HG03159 (cell line): ENCODE measurements at regions not wholly inside any gene's neighbourhood (a gene's known extent, or its start where the extent isn't known, plus 50 kb on each side); places are given as distances from the start of the nearest gene placed in this dataset.
"Not testable (repeated sequence)": the region's sequence is repeated elsewhere in the genome, so short reads cannot be mapped to it uniquely, and the experiment has no call there.

Experiments
- ATAC-seq: cut with Tn5 transposase; IDR thresholded peaks from one replicate; pipeline ENCODE4 v1.9.1; 2021; ENCODE audit warnings: mild to moderate bottlenecking, moderate library complexity; ENCODE audit not compliant: unreplicated experiment

DNA sequence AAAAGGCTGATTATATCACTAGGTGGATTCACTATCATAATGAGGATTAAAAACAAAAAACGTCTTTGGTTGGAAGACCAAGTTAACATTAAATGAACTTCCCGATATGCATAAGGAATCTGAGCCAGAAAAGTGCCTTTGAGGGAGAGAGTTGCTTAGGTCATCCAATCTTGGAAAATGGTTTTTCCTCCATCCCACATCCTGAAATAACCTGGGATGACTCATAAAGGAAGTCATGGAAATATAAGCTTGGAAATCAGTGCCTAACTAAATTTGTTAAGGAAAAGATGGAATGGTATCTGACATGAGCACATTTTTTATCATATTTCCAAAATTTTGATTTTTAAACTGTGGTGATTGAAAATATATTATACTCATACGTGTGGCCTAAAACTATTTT is 66.0 kb downstream of the KBTBD8 start:
- no peak for ATAC-seq

- peak; percentile 83 for ATAC-seq
These were observed 69.1 kb downstream of the KBTBD8 start for GRCh38 chr3:67067251-67067650.

DNA sequence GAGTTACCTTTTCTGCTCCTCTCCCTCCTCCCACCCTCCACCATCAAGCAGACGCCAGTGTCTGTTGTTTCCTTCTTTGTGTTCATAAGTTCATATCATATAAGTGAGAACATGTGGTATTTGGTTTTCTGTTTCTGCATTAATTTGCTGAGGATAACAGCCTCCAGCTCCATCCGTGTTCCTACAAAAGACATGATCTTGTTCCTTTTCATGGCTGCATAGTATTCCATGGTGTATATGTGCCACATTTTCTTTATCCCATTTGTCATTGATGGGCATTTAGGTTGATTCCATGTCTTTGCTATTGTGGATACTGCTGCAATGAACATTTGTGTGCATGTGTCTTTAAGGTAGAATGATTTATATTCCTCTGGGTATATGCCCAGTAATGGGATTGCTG is 74.5 kb downstream of the KBTBD8 start:
- not testable (repeated sequence) for ATAC-seq

DNA sequence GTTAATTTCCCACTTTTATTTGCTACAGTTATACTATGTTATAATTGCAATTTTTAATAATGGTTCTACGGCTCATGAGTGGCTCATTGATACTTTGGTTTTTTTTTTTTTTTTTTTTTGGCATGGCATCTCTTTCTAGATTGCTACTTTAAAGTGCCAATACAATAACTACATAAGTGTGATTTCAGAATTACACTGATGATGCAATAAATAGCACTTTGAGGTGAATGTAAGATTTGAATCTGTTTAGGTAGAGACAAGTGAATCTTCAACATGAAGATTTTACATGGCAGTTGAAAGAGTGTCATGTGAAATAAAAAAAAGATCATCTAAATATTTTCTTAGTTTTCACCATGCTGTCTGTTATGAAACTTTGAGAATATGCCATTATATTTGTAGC is 75.7 kb downstream of the KBTBD8 start:
- ATAC-seq = no peak

DNA sequence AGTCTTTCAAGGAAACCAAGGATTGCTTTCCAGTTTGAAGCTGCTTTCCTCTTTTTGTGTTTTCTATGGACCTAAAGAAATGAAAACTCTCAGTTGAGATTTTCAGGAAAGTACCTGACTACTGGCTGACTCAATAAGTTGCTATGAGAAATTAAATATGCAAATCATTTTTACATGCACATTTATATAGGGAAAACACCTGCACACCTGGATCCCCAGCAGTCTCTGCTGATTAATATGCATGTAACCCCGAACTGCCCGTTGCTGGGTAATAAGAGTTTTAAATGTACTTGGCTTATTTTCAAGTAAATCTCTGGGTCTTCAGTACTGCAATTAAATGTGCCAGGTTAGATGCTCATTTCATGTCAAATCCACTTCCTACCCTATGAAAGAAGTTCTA is 77.2 kb downstream of the KBTBD8 start:
- no peak for ATAC-seq

DNA sequence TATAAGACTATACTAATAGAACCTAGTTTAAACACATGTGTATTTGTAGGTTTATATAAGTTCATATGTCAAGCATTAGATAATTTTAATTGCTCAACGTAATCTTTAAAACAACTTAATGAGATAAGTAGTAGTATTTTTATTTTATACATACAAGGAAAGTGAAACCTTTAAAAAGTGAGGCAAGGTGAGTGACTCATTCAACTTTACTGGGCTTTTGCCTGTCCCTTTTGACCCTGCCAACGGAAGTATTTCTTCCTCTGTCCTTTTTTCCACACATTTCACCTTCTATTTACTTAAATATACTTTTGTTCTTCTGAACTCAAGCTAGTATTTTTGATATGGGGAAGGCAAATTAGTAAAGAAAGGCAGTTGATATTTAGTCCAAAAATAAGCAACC is 78.5 kb downstream of the KBTBD8 start:
- no peak for ATAC-seq

DNA sequence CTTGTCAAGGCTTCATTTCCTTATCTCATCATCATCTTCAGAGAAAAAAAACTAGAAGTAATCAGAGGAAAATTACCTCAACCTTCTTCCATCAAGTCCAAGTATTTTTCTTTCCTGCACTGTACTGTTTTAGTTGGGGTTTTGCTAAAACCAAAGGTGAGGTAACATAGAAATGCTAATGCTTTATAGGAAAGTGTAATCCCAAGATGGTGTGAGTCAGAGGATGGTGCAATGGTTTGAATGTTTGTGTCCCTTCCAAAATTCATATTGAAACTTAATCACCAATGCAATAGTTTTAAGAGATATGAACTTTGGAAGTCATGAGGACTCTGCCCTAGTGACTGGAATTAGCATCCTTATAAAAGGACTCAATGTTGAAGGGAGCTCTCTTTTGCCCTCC is 79.5 kb downstream of the KBTBD8 start:
- no peak for ATAC-seq

DNA sequence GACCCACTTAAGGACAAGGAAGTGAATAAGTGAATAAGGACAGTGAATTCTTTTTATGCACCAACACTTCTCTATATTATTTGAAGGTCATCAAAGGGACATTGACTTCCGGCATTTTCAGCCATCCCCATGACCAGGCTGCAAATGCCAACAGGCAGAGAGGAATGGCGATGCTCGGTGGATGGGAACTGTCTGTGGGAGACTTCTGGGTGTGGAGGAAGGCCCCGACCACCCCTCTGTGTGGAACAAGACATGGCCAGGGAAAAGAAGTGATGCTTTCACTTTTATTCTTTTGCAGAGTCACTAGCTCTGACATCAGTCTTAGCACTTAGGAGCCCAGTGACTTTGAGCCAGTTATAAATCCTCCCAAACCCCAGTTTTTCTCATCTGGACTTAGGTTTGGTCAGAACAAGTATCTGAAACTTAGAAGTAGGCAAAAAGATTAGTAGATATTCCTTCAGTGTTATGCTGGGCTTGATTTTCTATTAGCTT is 84.5 kb downstream of the KBTBD8 start:
- no peak for ATAC-seq

- peak; percentile 80 for ATAC-seq
These were observed 85.2 kb downstream of the KBTBD8 start for GRCh38 chr3:67083277-67083676.

DNA sequence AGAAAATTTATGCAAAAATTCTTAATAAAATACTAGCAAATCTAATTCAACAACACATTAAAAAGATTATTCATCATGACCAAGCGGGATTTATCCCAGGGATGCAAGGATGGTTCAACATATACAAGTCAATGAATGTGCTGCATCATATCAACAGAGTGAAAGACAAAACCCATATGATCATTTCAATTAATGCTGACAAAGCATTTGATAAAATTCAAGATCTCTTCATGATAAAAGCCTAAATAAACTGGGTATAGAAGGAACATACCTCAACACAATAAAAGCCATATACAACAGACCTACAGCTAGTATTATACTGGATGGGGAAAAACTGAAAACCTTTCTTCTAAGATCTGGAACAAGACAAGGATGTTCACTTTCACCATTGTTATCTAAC is 89.7 kb downstream of the KBTBD8 start:
- no peak for ATAC-seq

DNA sequence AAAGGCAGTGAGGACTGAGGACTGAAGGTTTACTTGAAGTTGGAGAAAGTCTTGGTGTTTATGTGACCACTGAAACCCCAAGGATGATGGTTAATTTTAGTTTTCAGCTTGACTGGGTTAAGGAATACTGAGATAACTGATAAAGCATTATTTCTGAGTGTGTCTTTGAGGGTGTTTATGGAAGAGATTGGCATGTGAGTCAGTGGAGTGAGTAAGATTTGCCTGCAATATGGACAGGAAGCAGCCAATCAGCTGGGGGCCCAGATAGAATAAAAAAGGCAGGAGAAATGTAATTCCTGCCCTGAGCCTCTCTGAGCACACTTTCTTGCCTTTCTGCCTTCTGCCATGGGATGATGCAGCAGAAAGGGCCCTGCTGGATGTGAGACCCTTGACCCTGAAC is 92.4 kb downstream of the KBTBD8 start:
- ATAC-seq = no peak

GRCh38 chr3:67093305-67093704 is 95.2 kb downstream of the KBTBD8 start:
- no peak for ATAC-seq

GRCh38 chr3:67094167-67094566 is 96.1 kb downstream of the KBTBD8 start:
- no peak for ATAC-seq

DNA sequence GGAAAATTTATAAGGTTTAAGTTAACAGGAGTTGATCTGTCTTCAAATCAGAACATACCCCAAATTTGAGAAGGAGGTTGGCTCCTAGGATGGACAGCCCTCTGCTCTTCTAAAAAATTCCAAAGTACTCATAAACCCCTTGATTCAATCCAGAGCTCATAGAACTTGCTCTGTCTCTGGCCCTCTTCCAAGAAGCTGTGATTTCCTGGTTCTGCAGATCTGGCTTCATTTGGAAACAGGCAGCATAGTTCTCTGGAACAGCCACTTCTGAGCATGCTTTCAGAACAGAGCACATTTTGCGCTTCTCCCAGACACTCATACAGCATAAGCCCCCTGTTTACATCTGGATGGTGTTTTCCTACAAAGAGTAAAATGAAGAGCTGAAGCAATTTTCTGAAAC is 96.7 kb downstream of the KBTBD8 start:
- ATAC-seq = no peak

GRCh38 chr3:67104388-67104787 is 106.3 kb downstream of the KBTBD8 start:
- ATAC-seq = no peak

DNA sequence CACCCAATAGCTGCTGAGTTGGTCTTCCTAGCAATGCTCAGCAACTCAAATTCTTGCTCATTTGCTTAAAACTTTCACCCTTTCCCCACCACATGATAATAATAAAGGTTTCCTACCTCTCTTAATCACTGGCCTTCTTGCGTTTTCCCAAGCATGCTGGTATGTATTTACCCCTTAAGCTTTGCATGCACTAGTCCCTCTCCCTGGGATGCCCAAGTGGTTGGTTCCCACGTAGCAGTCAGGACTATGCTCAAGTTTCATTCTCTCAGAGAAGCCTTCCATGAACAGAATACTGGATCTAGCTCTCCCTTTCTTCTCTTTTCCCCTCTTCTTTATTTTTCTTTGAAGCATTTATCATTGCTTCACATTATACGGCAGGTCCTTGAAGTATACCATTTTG is 108.8 kb downstream of the KBTBD8 start:
- ATAC-seq = no peak

DNA sequence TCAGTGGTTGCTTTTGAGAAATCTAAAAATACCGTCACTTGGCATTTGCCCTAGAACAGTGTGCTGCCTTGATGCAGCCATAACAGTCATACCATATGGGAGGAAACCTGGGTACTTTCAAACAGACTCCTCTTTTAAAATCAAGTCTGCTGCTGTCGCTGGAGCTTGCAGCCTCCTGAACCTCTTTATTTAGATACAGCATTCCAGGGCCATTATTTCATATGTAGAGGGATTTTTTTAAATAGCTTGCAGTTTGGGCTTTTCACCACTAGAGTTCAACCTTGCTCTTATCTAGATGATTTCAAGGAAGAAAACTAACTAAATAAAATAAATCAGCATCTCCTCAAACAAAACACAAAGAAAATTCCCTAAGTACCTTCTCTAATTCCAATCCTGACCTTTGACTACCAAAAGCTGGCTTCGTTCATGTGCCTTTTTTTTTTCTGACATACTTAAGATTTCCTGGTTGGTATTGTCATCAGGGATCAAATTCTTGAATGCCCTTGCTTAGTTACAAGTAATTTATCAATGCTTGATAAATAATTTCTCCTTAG is 111.6 kb downstream of the KBTBD8 start:
- ATAC-seq = no peak

- peak; percentile 98 for ATAC-seq
These were observed 115.8 kb downstream of the KBTBD8 start for GRCh38 chr3:67113802-67114407.

DNA sequence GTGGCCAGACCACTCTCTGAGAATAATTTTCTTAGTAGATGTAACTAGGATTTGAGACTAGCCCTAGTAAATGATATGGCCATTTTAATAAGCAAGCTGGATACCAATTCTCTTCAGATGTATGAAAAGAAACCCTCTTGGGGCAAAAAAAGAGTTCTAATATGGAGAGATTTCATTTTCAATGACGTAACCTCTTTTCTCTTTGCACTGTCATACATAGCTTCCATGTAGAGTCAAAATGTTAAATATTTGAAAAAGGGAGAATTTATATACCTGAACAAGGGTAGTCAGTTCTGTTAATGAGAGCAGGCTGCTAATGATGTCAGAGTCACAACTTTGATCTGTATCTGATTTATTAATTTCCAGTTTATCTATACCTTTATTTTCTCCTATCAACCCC is 120.0 kb downstream of the KBTBD8 start:
- no peak for ATAC-seq

GRCh38 chr3:67118635-67119034 is 120.5 kb downstream of the KBTBD8 start:
- ATAC-seq = no peak

- no peak for ATAC-seq
These were observed 125.8 kb downstream of the KBTBD8 start for GRCh38 chr3:67123914-67124313.

DNA sequence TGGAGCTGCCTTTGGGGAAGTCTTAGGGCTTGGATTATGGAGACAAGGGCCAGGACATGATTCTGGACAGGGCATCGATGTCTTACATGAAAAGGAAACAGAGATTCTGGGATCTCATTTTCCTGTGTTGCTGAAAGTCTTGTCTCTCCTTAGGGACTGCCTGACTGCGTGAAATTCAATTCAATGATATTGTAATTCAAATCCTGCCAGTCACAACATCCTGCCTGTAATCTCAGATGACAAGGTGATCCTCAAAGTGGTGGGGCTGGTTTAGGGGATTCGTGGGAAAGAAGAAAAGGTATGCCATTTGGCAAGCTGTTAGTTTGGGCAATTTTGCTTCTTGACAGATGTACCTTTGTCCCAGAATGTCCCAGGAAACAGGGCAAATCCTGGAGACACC is 129.1 kb downstream of the KBTBD8 start:
- no peak for ATAC-seq

DNA sequence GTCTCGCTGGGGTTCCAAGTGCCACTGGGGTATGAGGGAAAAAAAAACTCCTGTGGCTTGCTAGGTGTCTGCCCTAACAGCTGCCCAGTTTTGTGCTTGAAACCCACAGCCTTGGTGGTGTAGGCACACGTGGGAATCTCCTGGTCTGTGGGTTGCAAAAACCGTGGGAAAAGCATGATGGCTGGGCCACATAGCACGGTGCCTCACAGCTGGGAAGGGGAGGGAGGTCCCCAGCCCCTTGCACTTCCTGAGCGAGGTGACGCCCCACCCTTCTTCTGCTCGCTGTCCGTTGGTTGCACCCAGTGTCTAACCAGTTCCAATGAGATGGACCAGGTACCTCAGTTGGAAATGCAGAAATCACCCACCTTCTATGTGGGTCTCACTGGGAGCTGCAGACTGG is 144.3 kb downstream of the KBTBD8 start:
- no peak for ATAC-seq
